Thyroid gland (tissue), 4 donors: ENCODE measurements at regions not wholly inside any gene's neighbourhood (a gene's known extent, or its start where the extent isn't known, plus 50 kb on each side); places are given as distances from the start of the nearest gene placed in this dataset.

Experiments
- POLR2A ChIP-seq, 2 donors: fragments of 450-650 bp; IDR thresholded peaks; one replicate each; pipeline ENCODE4 v1.6.1; 2017; ENCODE audit warnings: antibody characterized with exemption in 2 of 2, mild to moderate bottlenecking in 2 of 2, moderate library complexity in 1 of 2
- TF ChIP-seq, protein P1 (sequence below), 6 experiments: fragments of 200-600 bp in 3 of 6; fragments of 450-650 bp in 3 of 6; sonication (generic) in 3 of 6; IDR thresholded peaks; one replicate each; pipeline ENCODE4 v1.5.1; 2016 to 2019; ENCODE audit warnings: antibody characterized with exemption in 6 of 6, mild to moderate bottlenecking in 2 of 6, inconsistent platforms in 1 of 6, moderate library complexity in 1 of 6

DNA sequence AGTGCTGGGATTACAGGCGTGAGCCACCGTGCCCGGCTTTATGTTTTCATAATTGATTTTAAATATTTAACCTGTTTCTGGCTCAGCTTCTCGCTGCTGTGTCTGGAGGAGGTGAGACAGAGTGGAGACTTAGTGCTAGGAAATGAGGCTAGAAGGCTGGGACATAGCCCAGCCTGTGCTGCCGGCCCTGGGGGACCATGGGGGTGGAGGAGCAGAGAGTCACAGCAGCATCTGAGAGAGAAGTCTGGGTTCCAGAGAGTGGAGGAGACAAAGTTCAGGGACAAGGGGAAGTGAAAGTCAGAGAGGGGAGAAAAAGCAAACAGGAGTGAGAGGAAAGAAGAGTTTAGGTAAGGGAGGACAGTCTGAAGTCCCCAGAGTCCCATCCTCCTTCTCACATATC lies 71.9 kb downstream of the LHX9 start:
- TF ChIP-seq, protein P1, sequence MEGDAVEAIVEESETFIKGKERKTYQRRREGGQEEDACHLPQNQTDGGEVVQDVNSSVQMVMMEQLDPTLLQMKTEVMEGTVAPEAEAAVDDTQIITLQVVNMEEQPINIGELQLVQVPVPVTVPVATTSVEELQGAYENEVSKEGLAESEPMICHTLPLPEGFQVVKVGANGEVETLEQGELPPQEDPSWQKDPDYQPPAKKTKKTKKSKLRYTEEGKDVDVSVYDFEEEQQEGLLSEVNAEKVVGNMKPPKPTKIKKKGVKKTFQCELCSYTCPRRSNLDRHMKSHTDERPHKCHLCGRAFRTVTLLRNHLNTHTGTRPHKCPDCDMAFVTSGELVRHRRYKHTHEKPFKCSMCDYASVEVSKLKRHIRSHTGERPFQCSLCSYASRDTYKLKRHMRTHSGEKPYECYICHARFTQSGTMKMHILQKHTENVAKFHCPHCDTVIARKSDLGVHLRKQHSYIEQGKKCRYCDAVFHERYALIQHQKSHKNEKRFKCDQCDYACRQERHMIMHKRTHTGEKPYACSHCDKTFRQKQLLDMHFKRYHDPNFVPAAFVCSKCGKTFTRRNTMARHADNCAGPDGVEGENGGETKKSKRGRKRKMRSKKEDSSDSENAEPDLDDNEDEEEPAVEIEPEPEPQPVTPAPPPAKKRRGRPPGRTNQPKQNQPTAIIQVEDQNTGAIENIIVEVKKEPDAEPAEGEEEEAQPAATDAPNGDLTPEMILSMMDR (IDR thresholded peaks at IDR 0.05) = no peak
- TF ChIP-seq POLR2A (IDR thresholded peaks at IDR 0.05) = no peak
